K562 (cell line): ENCODE measurements at regions not wholly inside any gene's neighbourhood (a gene's known extent, or its start where the extent isn't known, plus 50 kb on each side); places are given as distances from the start of the nearest gene placed in this dataset.

ENCODE experiments used
- ATAC-seq: fragments of 200-7000 bp; cut with Tn5 transposase; 3 replicates; pipeline ENCODE4 v1.9.1; 2020; ENCODE audit warnings: moderate library complexity
- BruUV-seq: library from RNA; stranded (reverse); fragments of 400-500 nt; replicated peaks from 2 replicates; lab custom pipeline; 2021; lab: Mats Ljungman, UMichigan
- CTCF ChIA-PET: fragments of 300-600 bp; formaldehyde crosslinking; extraction: SDS; loops from one replicate; lab custom pipeline; 2021; ENCODE audit warnings: low intra/inter-chr PET ratio; lab: Yijun Ruan, JAX
- POLR2A ChIA-PET: fragments of 300-600, 350-650 bp; sonication (Branson Sonifier 250); formaldehyde crosslinking; extraction: SDS; loops from one replicate; lab custom pipeline; 2021; ENCODE audit warnings: antibody characterized with exemption, inconsistent platforms; lab: Yijun Ruan, JAX
- DNase-seq, 4 experiments: peaks; one replicate each; pipeline versions ENCODE4 v3.0.0 to v3.0.0-alpha.2; 2011 to 2018; ENCODE audit warnings: low spot score in 3 of 4, mixed read lengths in 3 of 4; ENCODE audit errors: extremely low read depth in 1 of 4
- FAIRE-seq: peaks from 2 replicates; lab custom pipeline; 2011; peaks lifted over from hg19 to GRCh38; lab: Jason Lieb, UNC
- H2AFZ ChIP-seq: 2 replicates; pipeline ENCODE4 v1.6.0; 2011; ENCODE audit warnings: low read depth, low read length, control low read depth, inconsistent platforms
- H3K27ac ChIP-seq: fragments of 200-600 bp; 3 replicates; pipeline ENCODE4 v1.8.0; 2011; ENCODE audit warnings: low read depth, mild to moderate bottlenecking, control low read depth, inconsistent platforms, low read length, moderate library complexity, mixed read lengths; ENCODE audit errors: extremely low read depth
- H3K27me3 ChIP-seq, 2 experiments: fragments of 300-600 bp in 1 of 2; 2 replicates in 1 of 2; 3 replicates in 1 of 2; pipeline versions ENCODE4 v1.6.0 to v1.8.0; 2011; ENCODE audit warnings: inconsistent platforms in 2 of 2, low read length in 2 of 2, mild to moderate bottlenecking in 1 of 2, mixed read lengths in 1 of 2, moderate library complexity in 1 of 2; ENCODE audit not compliant: control insufficient read depth in 2 of 2, insufficient read depth in 2 of 2
- H3K36me3 ChIP-seq: fragments of 300-600 bp; 3 replicates; pipeline ENCODE4 v1.8.0; 2011; ENCODE audit warnings: mild to moderate bottlenecking, low read length, inconsistent platforms; ENCODE audit not compliant: control insufficient read depth, insufficient read depth
- H3K4me1 ChIP-seq, 2 experiments: fragments of 200-600 bp in 1 of 2; replicated peaks in 1 of 2; 2 replicates in 1 of 2; 3 replicates in 1 of 2; pipeline versions ENCODE4 v1.5.1 to v1.8.0; 2011; ENCODE audit warnings: inconsistent platforms in 2 of 2, low read length in 2 of 2, mild to moderate bottlenecking in 1 of 2, mixed read lengths in 1 of 2, moderate library complexity in 1 of 2; ENCODE audit not compliant: control insufficient read depth in 2 of 2, insufficient read depth in 2 of 2
- H3K4me2 ChIP-seq: 2 replicates; pipeline ENCODE4 v1.6.1; 2011; ENCODE audit warnings: low read length, control low read depth, inconsistent platforms, mixed read lengths; ENCODE audit not compliant: insufficient read depth
- H3K4me3 ChIP-seq: fragments of 200-600 bp; sonication (generic), shearing (Covaris generic); 2 replicates; pipeline ENCODE4 v1.5.1; 2016; ENCODE audit warnings: control low read depth, inconsistent platforms
- H3K79me2 ChIP-seq: fragments of 200-600 bp; 3 replicates; pipeline ENCODE4 v1.8.0; 2011; ENCODE audit warnings: low read length, inconsistent platforms; ENCODE audit not compliant: control insufficient read depth, insufficient read depth
- H3K9ac ChIP-seq, 2 experiments: 2 replicates each; pipeline versions ENCODE4 v1.6.0 to v1.6.1; 2011; ENCODE audit warnings: low read depth in 2 of 2, low read length in 2 of 2, control low read depth in 1 of 2, inconsistent platforms in 1 of 2, mild to moderate bottlenecking in 1 of 2, mixed read lengths in 1 of 2; ENCODE audit not compliant: insufficient read depth in 1 of 2
- H3K9me1 ChIP-seq: one replicate; pipeline ENCODE4 v1.6.0; 2011; ENCODE audit warnings: inconsistent platforms, mild to moderate bottlenecking, low read length, moderate library complexity; ENCODE audit not compliant: control insufficient read depth, insufficient read depth
- H3K9me3 ChIP-seq: replicated peaks from 2 replicates; pipeline ENCODE4 v1.5.1; 2011; ENCODE audit warnings: low read depth, low read length, inconsistent platforms; ENCODE audit not compliant: control insufficient read depth, insufficient read depth
- H4K20me1 ChIP-seq: replicated peaks from 2 replicates; pipeline ENCODE4 v1.6.1; 2011; ENCODE audit warnings: low read length, inconsistent platforms, mixed read lengths; ENCODE audit not compliant: control insufficient read depth, insufficient read depth
- CSDE1 ChIP-seq, 2 experiments: fragments of 450-650 bp; IDR thresholded peaks; 2 replicates each; pipeline ENCODE4 v1.6.1; 2016; ENCODE audit warnings: mild to moderate bottlenecking in 1 of 2
- DMBX1 ChIP-seq: fragments of 250-450 bp; sonication (Bioruptor Pico); IDR thresholded peaks from 2 replicates; pipeline ENCODE4 v1.8.0; 2022; ENCODE audit warnings: inconsistent platforms, mild to moderate bottlenecking, moderate library complexity, borderline replicate concordance
- JUN ChIP-seq, 2 experiments: sonication (generic) in 1 of 2; formaldehyde crosslinking in 1 of 2; IDR thresholded peaks; 2 replicates each; pipeline versions ENCODE4 v1.6.1 to v1.8.0; 2012 to 2022; ENCODE audit warnings: borderline replicate concordance in 2 of 2, mild to moderate bottlenecking in 2 of 2, improper control_type of control experiment in 1 of 2, low read depth in 1 of 2, low read length in 1 of 2, missing genetic modification reagents in 1 of 2
- MAFK ChIP-seq: IDR thresholded peaks from 2 replicates; pipeline ENCODE4 v1.6.1; 2011; ENCODE audit warnings: low read length, improper control_type of control experiment
- MTA2 ChIP-seq: fragments of 450-650 bp; IDR thresholded peaks from 2 replicates; pipeline ENCODE4 v1.6.1; 2016; ENCODE audit warnings: low read depth
- NFE2L1 ChIP-seq: fragments of 450-650 bp; IDR thresholded peaks from 2 replicates; pipeline ENCODE4 v1.6.1; 2016; ENCODE audit warnings: missing genetic modification characterization, low read depth, mild to moderate bottlenecking, missing compliant biosample characterization, moderate library complexity, borderline replicate concordance
- SNRNP70 ChIP-seq: fragments of 200-400 bp; formaldehyde crosslinking; optimal IDR thresholded peaks from 2 replicates; pipeline ENCODE3; 2017; ENCODE audit warnings: low read depth, low read length
- SRSF9 ChIP-seq: fragments of 200-400 bp; formaldehyde crosslinking; IDR thresholded peaks from 2 replicates; pipeline ENCODE4 v1.6.1; 2017; ENCODE audit warnings: low read depth, low read length, borderline replicate concordance
- SUPT5H ChIP-seq: fragments of 450-650 bp; IDR thresholded peaks from 2 replicates; pipeline ENCODE4 v1.6.1; 2016
- WGBS: fragments of 100-300 bp; shearing (Covaris generic); methylation state at CpG from one replicate; pipeline ENCODE4 v1.1.6; 2016; ENCODE audit warnings: low coverage, mixed read lengths; ENCODE audit not compliant: insufficient coverage; ENCODE audit errors: missing lambda C conversion rate; 5-methylcytosine and 5-hydroxymethylcytosine counted together
- in situ Hi-C: fragments of 300-500 bp; cut with MboI; formaldehyde crosslinking; loops from 4 replicates; pipeline ENCODE4 v1.15.0; 2018; ENCODE audit warnings: inconsistent platforms, mixed read lengths
- intact Hi-C: fragments of 100-400 bp; cut with micrococcal nuclease; formaldehyde crosslinking; loops from 2 replicates; pipeline ENCODE4 v1.14.2; 2022
- TF ChIP-seq, protein P1 (sequence below): fragments of 450-650 bp; formaldehyde crosslinking; IDR thresholded peaks from 2 replicates; pipeline ENCODE4 v1.4.0; 2020; ENCODE audit warnings: mild to moderate bottlenecking, moderate library complexity
- TF ChIP-seq, protein P2 (sequence below), 2 experiments: fragments of 250-450 bp in 1 of 2; fragments of 450-650 bp in 1 of 2; sonication (Bioruptor Pico) in 1 of 2; IDR thresholded peaks; 2 replicates each; pipeline versions ENCODE4 v1.6.1 to v1.8.0; 2016 to 2021; ENCODE audit warnings: mild to moderate bottlenecking in 2 of 2, moderate library complexity in 2 of 2, missing compliant biosample characterization in 1 of 2, missing genetic modification characterization in 1 of 2
- TF ChIP-seq, protein P3 (sequence below), 2 experiments: IDR thresholded peaks; 2 replicates each; pipeline ENCODE4 v1.6.1; 2012; ENCODE audit warnings: improper control_type of control experiment in 2 of 2, low read depth in 2 of 2, low read length in 2 of 2, borderline replicate concordance in 1 of 2

DNA sequence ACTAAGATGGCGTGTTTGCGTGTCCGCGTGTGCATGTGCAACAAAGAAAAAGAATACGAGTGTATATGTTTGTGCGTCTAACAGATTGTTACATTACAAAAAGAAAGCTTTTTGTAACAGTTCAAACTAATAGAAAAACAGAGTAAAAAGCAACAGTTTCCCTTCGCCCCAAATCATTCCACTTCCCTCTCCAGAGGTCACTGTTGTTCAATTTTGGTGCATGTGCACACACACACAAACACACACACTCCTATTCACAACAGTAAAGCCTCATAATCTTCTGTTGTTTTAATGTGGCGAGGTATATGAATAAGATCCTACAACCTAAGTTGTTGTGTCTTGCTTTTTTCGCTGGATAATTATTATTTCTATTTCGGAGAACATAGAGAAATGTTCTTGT lies 357.3 kb upstream of the SLC8A1 start:
- DNase-seq (no peak), FAIRE-seq (no peak), ATAC-seq (no peak)
- CTCF ChIA-PET = no interaction called here
- H3K79me2 ChIP-seq = no peaks in the 10 kb centered on the region
- no TSS peak for BruUV-seq
- no peaks in the 10 kb centered on the region for H3K36me3 ChIP-seq
- no peak overlapping the region for H3K27ac ChIP-seq
- no peaks in the 10 kb centered on the region for H4K20me1 ChIP-seq
- no peaks in the 10 kb centered on the region for H3K9me1 ChIP-seq
- POLR2A ChIA-PET = no interaction called here
- H3K4me2 ChIP-seq = no peak overlapping the region
- intact Hi-C loops = no loop called here
- TF ChIP-seq SRSF9 (no peak), MAFK (no peak), SUPT5H (no peak), MTA2 (no peak)
- TF ChIP-seq, protein P1, sequence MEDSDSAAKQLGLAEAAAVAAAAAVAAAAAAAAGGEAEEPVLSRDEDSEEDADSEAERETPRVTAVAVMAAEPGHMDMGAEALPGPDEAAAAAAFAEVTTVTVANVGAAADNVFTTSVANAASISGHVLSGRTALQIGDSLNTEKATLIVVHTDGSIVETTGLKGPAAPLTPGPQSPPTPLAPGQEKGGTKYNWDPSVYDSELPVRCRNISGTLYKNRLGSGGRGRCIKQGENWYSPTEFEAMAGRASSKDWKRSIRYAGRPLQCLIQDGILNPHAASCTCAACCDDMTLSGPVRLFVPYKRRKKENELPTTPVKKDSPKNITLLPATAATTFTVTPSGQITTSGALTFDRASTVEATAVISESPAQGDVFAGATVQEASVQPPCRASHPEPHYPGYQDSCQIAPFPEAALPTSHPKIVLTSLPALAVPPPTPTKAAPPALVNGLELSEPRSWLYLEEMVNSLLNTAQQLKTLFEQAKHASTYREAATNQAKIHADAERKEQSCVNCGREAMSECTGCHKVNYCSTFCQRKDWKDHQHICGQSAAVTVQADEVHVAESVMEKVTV = no peak
- H3K4me3 ChIP-seq = no peak overlapping the region
- H2AFZ ChIP-seq = no peak overlapping the region
- WGBS = under 1% methylated on average over 10 of the region's 10 CpGs
- no peak overlapping the region for H3K9ac ChIP-seq
- H3K9me3 ChIP-seq = no peaks in the 10 kb centered on the region; the same call in 1 of the 2 replicates
- in situ Hi-C loops = no loop called here
- H3K27me3 ChIP-seq = no peaks in the 10 kb centered on the region
- no peaks in the 10 kb centered on the region for H3K4me1 ChIP-seq

DNA sequence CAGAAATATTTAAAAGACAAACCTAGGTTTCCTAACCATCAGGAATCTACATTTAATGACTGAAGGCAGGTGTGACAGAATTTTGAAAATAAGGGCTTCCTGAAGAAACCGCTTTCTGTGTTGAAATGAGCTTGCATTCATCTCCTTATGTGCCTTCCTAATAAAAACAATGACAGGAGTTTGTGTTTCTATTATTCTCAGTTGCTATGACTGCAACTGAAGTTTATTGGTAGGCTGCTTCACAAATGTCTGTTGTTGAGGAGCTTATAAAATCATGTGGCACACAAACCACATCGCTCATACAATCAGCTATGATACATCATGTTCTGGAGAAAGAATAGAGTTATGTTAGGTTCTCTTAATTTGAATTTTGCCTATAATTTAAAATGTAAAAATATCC lies 362.7 kb upstream of the SLC8A1 start:
- WGBS = 5% methylated on average over 2 of the region's 2 CpGs
- no peak for FAIRE-seq
- in situ Hi-C loops = no loop called here

More for the DNA sequence above, 362.7 kb upstream of the SLC8A1 start:
- no TSS peak for BruUV-seq
- Histone ChIP-seq H3K4me1 (no peaks in the 10 kb centered on the region), H3K9me3 (peaks cover 1% of the 10 kb centered on the region; the same call in 1 of the 2 replicates), H3K9ac (no peak overlapping the region), H3K4me3 (no peak overlapping the region), H3K4me2 (no peak overlapping the region), H3K36me3 (no peaks in the 10 kb centered on the region), H3K9me1 (no peaks in the 10 kb centered on the region), H3K27ac (no peak overlapping the region), H3K79me2 (no peaks in the 10 kb centered on the region), H3K27me3 (no peaks in the 10 kb centered on the region), H4K20me1 (no peaks in the 10 kb centered on the region), H2AFZ (no peak overlapping the region)
- TF ChIP-seq SNRNP70 (no peak), DMBX1 (CRISPR knock-in tag) (no peak), JUN (IDR thresholded peaks at IDR 0.05; ENCODE audit: borderline replicate concordance, low read depth, low read length) (no peak), JUN (CRISPR knock-in tag; IDR thresholded peaks at IDR 0.05; ENCODE audit: borderline replicate concordance) (no peak), NFE2L1 (tag) (no peak), CSDE1 (IDR thresholded peaks at IDR 0.05) (no peak)
- TF ChIP-seq, protein P2, sequence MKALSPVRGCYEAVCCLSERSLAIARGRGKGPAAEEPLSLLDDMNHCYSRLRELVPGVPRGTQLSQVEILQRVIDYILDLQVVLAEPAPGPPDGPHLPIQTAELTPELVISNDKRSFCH (CRISPR knock-in tag; IDR thresholded peaks at IDR 0.05) = no peak
- TF ChIP-seq, protein P2 (tag; IDR thresholded peaks at IDR 0.05) = no peak
- TF ChIP-seq, protein P3, sequence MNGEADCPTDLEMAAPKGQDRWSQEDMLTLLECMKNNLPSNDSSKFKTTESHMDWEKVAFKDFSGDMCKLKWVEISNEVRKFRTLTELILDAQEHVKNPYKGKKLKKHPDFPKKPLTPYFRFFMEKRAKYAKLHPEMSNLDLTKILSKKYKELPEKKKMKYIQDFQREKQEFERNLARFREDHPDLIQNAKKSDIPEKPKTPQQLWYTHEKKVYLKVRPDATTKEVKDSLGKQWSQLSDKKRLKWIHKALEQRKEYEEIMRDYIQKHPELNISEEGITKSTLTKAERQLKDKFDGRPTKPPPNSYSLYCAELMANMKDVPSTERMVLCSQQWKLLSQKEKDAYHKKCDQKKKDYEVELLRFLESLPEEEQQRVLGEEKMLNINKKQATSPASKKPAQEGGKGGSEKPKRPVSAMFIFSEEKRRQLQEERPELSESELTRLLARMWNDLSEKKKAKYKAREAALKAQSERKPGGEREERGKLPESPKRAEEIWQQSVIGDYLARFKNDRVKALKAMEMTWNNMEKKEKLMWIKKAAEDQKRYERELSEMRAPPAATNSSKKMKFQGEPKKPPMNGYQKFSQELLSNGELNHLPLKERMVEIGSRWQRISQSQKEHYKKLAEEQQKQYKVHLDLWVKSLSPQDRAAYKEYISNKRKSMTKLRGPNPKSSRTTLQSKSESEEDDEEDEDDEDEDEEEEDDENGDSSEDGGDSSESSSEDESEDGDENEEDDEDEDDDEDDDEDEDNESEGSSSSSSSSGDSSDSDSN (IDR thresholded peaks at IDR 0.05; ENCODE audit: borderline replicate concordance in 1 of 2, low read depth in 2 of 2, low read length in 2 of 2) = no peak
- ATAC-seq (no peak), DNase-seq (no peak)
- intact Hi-C loops = no loop called here
- ChIA-PET CTCF (no interaction called here), POLR2A (no interaction called here)
